ENCODE measurements at regions not wholly inside any gene's neighbourhood (a gene's known extent, or its start where the extent isn't known, plus 50 kb on each side); places are given as distances from the start of the nearest gene placed in this dataset.

- Histone ChIP-seq H3K4me3 (replicated peaks in 1 of 2; ENCODE audit: low read depth in 1 of 2, low read length in 2 of 2) (no peak overlapping the region), H3K9me2 (ENCODE audit: insufficient read depth) (no peaks in the 10 kb centered on the region), H3K36me3 (ENCODE audit: control insufficient read depth in 1 of 2, insufficient read depth in 2 of 2, low read length in 2 of 2) (no peaks in the 10 kb centered on the region), H4K20me1 (ENCODE audit: insufficient read depth) (no peaks in the 10 kb centered on the region), H3K79me2 (ENCODE audit: insufficient read depth, low read length) (no peaks in the 10 kb centered on the region), H3K9ac (ENCODE audit: low read length) (no peak overlapping the region), H3K9me3 (ENCODE audit: control insufficient read depth in 1 of 2, insufficient read depth in 1 of 2, low read depth in 1 of 2, low read length in 2 of 2) (no peaks in the 10 kb centered on the region), H2AFZ (ENCODE audit: low read depth, low read length, poor library complexity, severe bottlenecking) (peak overlapping the region; percentile 59), H3K27me3 (ENCODE audit: insufficient read depth, low read length) (no peaks in the 10 kb centered on the region), H3K27ac (ENCODE audit: low read depth, low read length) (no peak overlapping the region), H3K4me2 (ENCODE audit: low read length) (no peak overlapping the region), H3K4me1 (ENCODE audit: control insufficient read depth in 1 of 2, insufficient read depth in 2 of 2, low read length in 2 of 2) (peaks cover 17 to 25% of the 10 kb centered on the region in 2 experiments)
- CTCF ChIA-PET, result no interaction called here
- RAD21 ChIA-PET (ENCODE audit: low non-redundant PET in 1 of 2, low total read pairs in 2 of 2, uncharacterized antibody in 2 of 2, unreplicated experiment in 2 of 2), result no interaction called here
- ATAC-seq (no peak), DNase-seq (ENCODE audit: low read depth, low spot score) (no peak)
- TF ChIP-seq SIN3A (IDR thresholded peaks at IDR 0.05; ENCODE audit: low read depth) (no peak), MAX (IDR thresholded peaks at IDR 0.05) (no peak), RAD21 (IDR thresholded peaks at IDR 0.05; ENCODE audit: low read depth) (no peak), EGR1 (IDR thresholded peaks at IDR 0.05; ENCODE audit: low read depth) (no peak), JUND (IDR thresholded peaks at IDR 0.05) (no peak), POLR2AphosphoS5 (IDR thresholded peaks at IDR 0.05; ENCODE audit: low read depth, low read length) (no peak), TCF7L2 (IDR thresholded peaks at IDR 0.05; ENCODE audit: borderline replicate concordance, extremely low read depth, insufficient read depth, insufficient read length) (no peak), ELF1 (IDR thresholded peaks at IDR 0.05; ENCODE audit: borderline replicate concordance, low read depth) (no peak)
- POLR2A ChIA-PET, result interaction anchor here (0.6 kb wide), 1 partner anchor 398 kb away, joined by 3 read pairs; no protein-coding TSS in a partner anchor
- intact Hi-C loops (cut with micrococcal nuclease), result loop anchor here (10.0 kb wide), 1 partner anchor 118 kb away; no protein-coding TSS in a partner anchor
- BruUV-seq (replicated peaks), result no TSS peak
Measured at GRCh38 chr13:73212482-73212881, 153.7 kb downstream of the KLF5 start.

GRCh38 chr13:73210218-73210883 lies 151.5 kb downstream of the KLF5 start:
- peak overlapping the region; percentile 30 for H3K9ac ChIP-seq (ENCODE audit: low read length)
- RAD21 ChIA-PET (ENCODE audit: low non-redundant PET in 1 of 2, low total read pairs in 2 of 2, uncharacterized antibody in 2 of 2, unreplicated experiment in 2 of 2), result no interaction called here
- peak overlapping the region in 1 of 2 experiments; percentile 24; a peak in 2 of 4 replicates for H3K4me3 ChIP-seq (replicated peaks in 1 of 2; ENCODE audit: low read depth in 1 of 2, low read length in 2 of 2)
- no peaks in the 10 kb centered on the region for H3K36me3 ChIP-seq (ENCODE audit: control insufficient read depth in 1 of 2, insufficient read depth in 2 of 2, low read length in 2 of 2)
- H3K27me3 ChIP-seq (ENCODE audit: insufficient read depth, low read length), result no peaks in the 10 kb centered on the region
- BruUV-seq (replicated peaks), result no TSS peak
- no peaks in the 10 kb centered on the region for H3K9me3 ChIP-seq (ENCODE audit: control insufficient read depth in 1 of 2, insufficient read depth in 1 of 2, low read depth in 1 of 2, low read length in 2 of 2)
- ATAC-seq (peak; percentile 86), DNase-seq (ENCODE audit: low read depth, low spot score) (peak; percentile 71)
- intact Hi-C loops (cut with micrococcal nuclease), result loop anchor here (10.0 kb wide), 1 partner anchor 116 kb away; no protein-coding TSS in a partner anchor
- H3K4me1 ChIP-seq (ENCODE audit: control insufficient read depth in 1 of 2, insufficient read depth in 2 of 2, low read length in 2 of 2), result peaks cover 17 to 25% of the 10 kb centered on the region in 2 experiments
- H3K9me2 ChIP-seq (ENCODE audit: insufficient read depth), result no peaks in the 10 kb centered on the region
- H4K20me1 ChIP-seq (ENCODE audit: insufficient read depth), result no peaks in the 10 kb centered on the region
- POLR2A ChIA-PET, result no interaction called here
- CTCF ChIA-PET, result no interaction called here
- H3K27ac ChIP-seq (ENCODE audit: low read depth, low read length), result peak overlapping the region; percentile 52
- peak; percentile 89 for TF ChIP-seq CEBPB (IDR thresholded peaks at IDR 0.05; ENCODE audit: low read depth)
- TF ChIP-seq CBX3 (IDR thresholded peaks at IDR 0.05; ENCODE audit: low read depth), result no peak
- TF ChIP-seq FOSL1 (IDR thresholded peaks at IDR 0.05; ENCODE audit: low read depth), result peak; percentile 43; the same call in 1 of the 2 replicates
- TF ChIP-seq POLR2A (IDR thresholded peaks at IDR 0.05; ENCODE audit: borderline replicate concordance, extremely low read depth, insufficient read depth, insufficient read length), result no peak
- no peak for TF ChIP-seq EZH2phosphoT487 (IDR thresholded peaks at IDR 0.05; ENCODE audit: borderline replicate concordance)
- TF ChIP-seq CTCF (IDR thresholded peaks at IDR 0.05 in 2 of 3, conservative IDR thresholded peaks at IDR 0.05 in 1 of 3; ENCODE audit: borderline replicate concordance in 1 of 3, insufficient read depth in 1 of 3, low read depth in 2 of 3, low read length in 2 of 3), result no peak
- TF ChIP-seq POLR2AphosphoS5 (IDR thresholded peaks at IDR 0.05; ENCODE audit: low read depth, low read length), result no peak
- no peak for TF ChIP-seq RAD21 (IDR thresholded peaks at IDR 0.05; ENCODE audit: low read depth)
- no peak for TF ChIP-seq EGR1 (IDR thresholded peaks at IDR 0.05; ENCODE audit: low read depth)
- TF ChIP-seq TCF7L2 (IDR thresholded peaks at IDR 0.05; ENCODE audit: borderline replicate concordance, extremely low read depth, insufficient read depth, insufficient read length), result no peak
- TF ChIP-seq SRF (IDR thresholded peaks at IDR 0.05; ENCODE audit: low read depth), result no peak
- no peak for TF ChIP-seq SIN3A (IDR thresholded peaks at IDR 0.05; ENCODE audit: low read depth)
- 0 out of 2 replicates have a peak, but pooled peaks have one; percentile 12 for TF ChIP-seq JUND (IDR thresholded peaks at IDR 0.05)
- no peak for TF ChIP-seq YY1 (IDR thresholded peaks at IDR 0.05; ENCODE audit: extremely low read depth, insufficient replicate concordance, low read depth, low read length)
- TF ChIP-seq MAX (IDR thresholded peaks at IDR 0.05), result no peak
- no peak for TF ChIP-seq ZNF274 (IDR thresholded peaks at IDR 0.05; ENCODE audit: low read depth, low read length)
- TF ChIP-seq SP1 (IDR thresholded peaks at IDR 0.05; ENCODE audit: low read depth), result peak; percentile 43
- TF ChIP-seq ZFX (IDR thresholded peaks at IDR 0.05), result no peak
- no peaks in the 10 kb centered on the region for H3K79me2 ChIP-seq (ENCODE audit: insufficient read depth, low read length)
- peak overlapping the region; percentile 66 for H3K4me2 ChIP-seq (ENCODE audit: low read length)
- peak overlapping the region; percentile 86 for H2AFZ ChIP-seq (ENCODE audit: low read depth, low read length, poor library complexity, severe bottlenecking)

All from HCT116 (cell line).